Stimulated activated naive CD8-positive, alpha-beta T cell treated with anti-CD3 and anti-CD28 coated beads, Interleukin-15, Interleukin-2, amounts not matched to agents 100 U/mL and 50 U/mL, for 24 hours (primary cell): ENCODE measurements at regions not wholly inside any gene's neighbourhood (a gene's known extent, or its start where the extent isn't known, plus 50 kb on each side); places are given as distances from the start of the nearest gene placed in this dataset.

Experiments used
- ATAC-seq: fragments of 150-1000 bp; cut with Tn5 transposase; one replicate; pipeline ENCODE4 v1.10.0; 2021
- DNase-seq: peaks from one replicate; pipeline ENCODE4 v3.0.0; 2021

- no peak for ATAC-seq
- no peak for DNase-seq
Observed at GRCh38 chr12:100741084-100741711, 53.4 kb upstream of the ANO4 start.

DNA sequence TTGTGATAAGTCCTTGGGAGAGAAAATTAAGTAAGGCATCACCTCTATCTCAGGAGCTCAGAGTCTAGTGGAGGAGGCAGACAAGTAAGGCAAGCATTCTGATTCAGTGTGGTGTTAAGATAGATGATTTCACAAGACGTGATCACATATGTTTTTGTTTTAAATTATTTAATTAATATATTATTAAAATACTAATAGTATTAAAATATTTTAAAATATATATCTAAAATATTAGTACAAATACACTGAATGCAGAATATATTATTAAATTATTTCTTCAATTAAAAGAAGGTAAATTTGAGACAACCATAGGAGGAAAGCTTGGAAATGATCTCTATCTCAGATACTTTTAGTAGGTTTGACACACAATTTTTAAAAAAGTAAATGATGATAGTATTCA, 51.5 kb upstream of the ANO4 start:
- DNase-seq = no peak
- no peak for ATAC-seq
